Liver (tissue), 3 donors: ENCODE measurements at regions not wholly inside any gene's neighbourhood (a gene's known extent, or its start where the extent isn't known, plus 50 kb on each side); places are given as distances from the start of the nearest gene placed in this dataset.

Experiments used
- EGR1 ChIP-seq, 2 donors: IDR thresholded peaks; 2 replicates each; pipeline ENCODE4 v1.6.1; 2016 to 2018; ENCODE audit warnings: antibody characterized with exemption in 2 of 2, low read depth in 2 of 2
- FOXA1 ChIP-seq: IDR thresholded peaks from 2 replicates; pipeline ENCODE4 v1.6.1; 2016; ENCODE audit warnings: antibody characterized with exemption
- HNF4A ChIP-seq, 2 donors: conservative IDR thresholded peaks; 2 replicates each; pipeline ENCODE4 v1.6.1; 2016; ENCODE audit warnings: antibody characterized with exemption in 2 of 2, mild to moderate bottlenecking in 2 of 2
- RAD21 ChIP-seq, 2 donors: IDR thresholded peaks; 2 replicates each; pipeline ENCODE4 v1.6.1; 2016; ENCODE audit warnings: antibody characterized with exemption in 2 of 2, mild to moderate bottlenecking in 2 of 2
- RXRA ChIP-seq, 2 donors: IDR thresholded peaks; 2 replicates each; pipeline ENCODE4 v1.6.1; 2017 to 2018; ENCODE audit warnings: antibody characterized with exemption in 2 of 2, mild to moderate bottlenecking in 1 of 2
- TAF1 ChIP-seq: conservative IDR thresholded peaks from 2 replicates; pipeline ENCODE4 v1.6.1; 2016; ENCODE audit warnings: antibody characterized with exemption, mild to moderate bottlenecking
- YY1 ChIP-seq: IDR thresholded peaks from 2 replicates; pipeline ENCODE4 v1.6.1; 2016; ENCODE audit warnings: antibody characterized with exemption, mild to moderate bottlenecking
- TF ChIP-seq, protein P1 (sequence below): fragments of 150-350 bp; IDR thresholded peaks from 2 replicates; pipeline ENCODE4 v1.5.1; 2017; ENCODE audit warnings: improper control_type of control experiment, low read depth, low read length; ENCODE audit not compliant: missing input control
- TF ChIP-seq, protein P2 (sequence below): IDR thresholded peaks from 2 replicates; pipeline ENCODE4 v1.6.1; 2016; ENCODE audit warnings: antibody characterized with exemption, mild to moderate bottlenecking
- TF ChIP-seq, protein P3 (sequence below): IDR thresholded peaks from 2 replicates; pipeline ENCODE4 v1.6.1; 2016; ENCODE audit warnings: antibody characterized with exemption
- TF ChIP-seq, protein P4 (sequence below): IDR thresholded peaks from 2 replicates; pipeline ENCODE4 v1.6.1; 2016; ENCODE audit warnings: antibody characterized with exemption
- donor health status: healthy.
- donor health status: healthy.

DNA sequence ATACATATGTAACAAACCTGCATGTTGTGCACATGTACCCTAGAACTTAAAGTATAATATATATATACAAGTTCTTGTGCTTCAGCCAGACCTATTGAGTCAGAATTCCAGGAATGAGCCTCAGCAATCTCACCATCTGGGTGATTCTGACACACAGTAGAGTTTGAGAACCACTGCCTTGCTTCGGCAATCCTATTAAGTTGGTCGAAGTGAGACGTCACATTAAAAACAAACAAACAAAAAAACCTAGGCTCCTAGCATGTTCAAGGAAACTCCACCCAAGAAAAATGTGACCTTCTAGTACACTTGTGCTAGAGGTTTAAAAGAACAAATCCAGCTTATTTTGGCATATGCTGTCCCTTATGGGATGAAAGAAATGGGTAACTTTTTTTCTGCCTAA, 115.8 kb downstream of the SINHCAF start:
- TF ChIP-seq, protein P1, sequence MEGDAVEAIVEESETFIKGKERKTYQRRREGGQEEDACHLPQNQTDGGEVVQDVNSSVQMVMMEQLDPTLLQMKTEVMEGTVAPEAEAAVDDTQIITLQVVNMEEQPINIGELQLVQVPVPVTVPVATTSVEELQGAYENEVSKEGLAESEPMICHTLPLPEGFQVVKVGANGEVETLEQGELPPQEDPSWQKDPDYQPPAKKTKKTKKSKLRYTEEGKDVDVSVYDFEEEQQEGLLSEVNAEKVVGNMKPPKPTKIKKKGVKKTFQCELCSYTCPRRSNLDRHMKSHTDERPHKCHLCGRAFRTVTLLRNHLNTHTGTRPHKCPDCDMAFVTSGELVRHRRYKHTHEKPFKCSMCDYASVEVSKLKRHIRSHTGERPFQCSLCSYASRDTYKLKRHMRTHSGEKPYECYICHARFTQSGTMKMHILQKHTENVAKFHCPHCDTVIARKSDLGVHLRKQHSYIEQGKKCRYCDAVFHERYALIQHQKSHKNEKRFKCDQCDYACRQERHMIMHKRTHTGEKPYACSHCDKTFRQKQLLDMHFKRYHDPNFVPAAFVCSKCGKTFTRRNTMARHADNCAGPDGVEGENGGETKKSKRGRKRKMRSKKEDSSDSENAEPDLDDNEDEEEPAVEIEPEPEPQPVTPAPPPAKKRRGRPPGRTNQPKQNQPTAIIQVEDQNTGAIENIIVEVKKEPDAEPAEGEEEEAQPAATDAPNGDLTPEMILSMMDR = no peak
- TF ChIP-seq RAD21 (IDR thresholded peaks at IDR 0.05) = no peak
- TF ChIP-seq FOXA1 = no peak
- no peak for TF ChIP-seq YY1
- TF ChIP-seq, protein P2, sequence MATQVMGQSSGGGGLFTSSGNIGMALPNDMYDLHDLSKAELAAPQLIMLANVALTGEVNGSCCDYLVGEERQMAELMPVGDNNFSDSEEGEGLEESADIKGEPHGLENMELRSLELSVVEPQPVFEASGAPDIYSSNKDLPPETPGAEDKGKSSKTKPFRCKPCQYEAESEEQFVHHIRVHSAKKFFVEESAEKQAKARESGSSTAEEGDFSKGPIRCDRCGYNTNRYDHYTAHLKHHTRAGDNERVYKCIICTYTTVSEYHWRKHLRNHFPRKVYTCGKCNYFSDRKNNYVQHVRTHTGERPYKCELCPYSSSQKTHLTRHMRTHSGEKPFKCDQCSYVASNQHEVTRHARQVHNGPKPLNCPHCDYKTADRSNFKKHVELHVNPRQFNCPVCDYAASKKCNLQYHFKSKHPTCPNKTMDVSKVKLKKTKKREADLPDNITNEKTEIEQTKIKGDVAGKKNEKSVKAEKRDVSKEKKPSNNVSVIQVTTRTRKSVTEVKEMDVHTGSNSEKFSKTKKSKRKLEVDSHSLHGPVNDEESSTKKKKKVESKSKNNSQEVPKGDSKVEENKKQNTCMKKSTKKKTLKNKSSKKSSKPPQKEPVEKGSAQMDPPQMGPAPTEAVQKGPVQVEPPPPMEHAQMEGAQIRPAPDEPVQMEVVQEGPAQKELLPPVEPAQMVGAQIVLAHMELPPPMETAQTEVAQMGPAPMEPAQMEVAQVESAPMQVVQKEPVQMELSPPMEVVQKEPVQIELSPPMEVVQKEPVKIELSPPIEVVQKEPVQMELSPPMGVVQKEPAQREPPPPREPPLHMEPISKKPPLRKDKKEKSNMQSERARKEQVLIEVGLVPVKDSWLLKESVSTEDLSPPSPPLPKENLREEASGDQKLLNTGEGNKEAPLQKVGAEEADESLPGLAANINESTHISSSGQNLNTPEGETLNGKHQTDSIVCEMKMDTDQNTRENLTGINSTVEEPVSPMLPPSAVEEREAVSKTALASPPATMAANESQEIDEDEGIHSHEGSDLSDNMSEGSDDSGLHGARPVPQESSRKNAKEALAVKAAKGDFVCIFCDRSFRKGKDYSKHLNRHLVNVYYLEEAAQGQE = no peak
- TF ChIP-seq, protein P3, sequence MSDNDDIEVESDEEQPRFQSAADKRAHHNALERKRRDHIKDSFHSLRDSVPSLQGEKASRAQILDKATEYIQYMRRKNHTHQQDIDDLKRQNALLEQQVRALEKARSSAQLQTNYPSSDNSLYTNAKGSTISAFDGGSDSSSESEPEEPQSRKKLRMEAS = no peak
- no peak for TF ChIP-seq TAF1
- TF ChIP-seq HNF4A (conservative IDR thresholded peaks at IDR 0.05) = no peak
- TF ChIP-seq, protein P4, sequence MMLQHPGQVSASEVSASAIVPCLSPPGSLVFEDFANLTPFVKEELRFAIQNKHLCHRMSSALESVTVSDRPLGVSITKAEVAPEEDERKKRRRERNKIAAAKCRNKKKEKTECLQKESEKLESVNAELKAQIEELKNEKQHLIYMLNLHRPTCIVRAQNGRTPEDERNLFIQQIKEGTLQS = no peak
- TF ChIP-seq EGR1 (IDR thresholded peaks at IDR 0.05; ENCODE audit: low read depth in 2 of 2) = no peak
- no peak for TF ChIP-seq RXRA (IDR thresholded peaks at IDR 0.05)
